ENCODE measurements at regions not wholly inside any gene's neighbourhood (a gene's known extent, or its start where the extent isn't known, plus 50 kb on each side); places are given as distances from the start of the nearest gene placed in this dataset.

- TF ChIP-seq POLR2A (IDR thresholded peaks at IDR 0.05; ENCODE audit: low read depth, low read length): no peak
- no peak for TF ChIP-seq POLR2AphosphoS5 (IDR thresholded peaks at IDR 0.05; ENCODE audit: low read depth, low read length)
These were observed 600.7 kb downstream of the IRS1 start for GRCh38 chr2:226198956-226199355.

Data from GM12892 (cell line).